ENCODE measurements at regions not wholly inside any gene's neighbourhood (a gene's known extent, or its start where the extent isn't known, plus 50 kb on each side); places are given as distances from the start of the nearest gene placed in this dataset.

GRCh38 chr5:73380710-73381589, 67.6 kb downstream of the FOXD1 start:
- no peaks in the 10 kb centered on the region for H3K4me1 Mint-ChIP-seq
- peaks cover 4% of the 10 kb centered on the region for H3K36me3 Mint-ChIP-seq
- peaks cover 9% of the 10 kb centered on the region for H3K9me3 Mint-ChIP-seq
- DNase-seq (ENCODE audit: low spot score in 2 of 2) (no peak), ATAC-seq (ENCODE audit: low read depth) (no peak)
- H3K4me3 Mint-ChIP-seq = peak overlapping the region; percentile 24
- H3K27me3 Mint-ChIP-seq = peaks cover 21% of the 10 kb centered on the region
- H3K27ac Mint-ChIP-seq = no peak overlapping the region

- peaks cover 24% of the 10 kb centered on the region for H3K27me3 Mint-ChIP-seq
- ATAC-seq (ENCODE audit: low read depth) (no peak), DNase-seq (ENCODE audit: low spot score in 2 of 2) (no peak)
- peaks cover 3% of the 10 kb centered on the region for H3K36me3 Mint-ChIP-seq
- no peak overlapping the region for H3K4me3 Mint-ChIP-seq
- no peak overlapping the region for H3K27ac Mint-ChIP-seq
- H3K9me3 Mint-ChIP-seq = peaks cover 7% of the 10 kb centered on the region
- no peaks in the 10 kb centered on the region for H3K4me1 Mint-ChIP-seq
Observed at GRCh38 chr5:73380041-73380440, 68.5 kb downstream of the FOXD1 start.

GRCh38 chr5:73379435-73379834, 69.1 kb downstream of the FOXD1 start:
- Mint-ChIP-seq H3K9me3 (peaks cover 4% of the 10 kb centered on the region), H3K27me3 (peaks cover 24% of the 10 kb centered on the region), H3K36me3 (peaks cover 3% of the 10 kb centered on the region), H3K27ac (no peak overlapping the region), H3K4me1 (no peaks in the 10 kb centered on the region), H3K4me3 (no peak overlapping the region)
- ATAC-seq (ENCODE audit: low read depth) (no peak), DNase-seq (ENCODE audit: low spot score in 2 of 2) (no peak)

- no peak for ATAC-seq (ENCODE audit: low read depth)
- H3K36me3 Mint-ChIP-seq = no peaks in the 10 kb centered on the region
- no peak overlapping the region for H3K4me3 Mint-ChIP-seq
- H3K9me3 Mint-ChIP-seq = no peaks in the 10 kb centered on the region
- no peaks in the 10 kb centered on the region for H3K4me1 Mint-ChIP-seq
- H3K27me3 Mint-ChIP-seq = peaks cover 26% of the 10 kb centered on the region
- H3K27ac Mint-ChIP-seq = no peak overlapping the region
- DNase-seq (ENCODE audit: low spot score in 2 of 2) = no peak
Observed at GRCh38 chr5:73378765-73379164, 69.8 kb downstream of the FOXD1 start.

GRCh38 chr5:73378070-73378469, 70.5 kb downstream of the FOXD1 start:
- DNase-seq (ENCODE audit: low spot score in 2 of 2) = no peak
- Mint-ChIP-seq H3K27ac (no peak overlapping the region), H3K27me3 (peaks cover 24% of the 10 kb centered on the region), H3K36me3 (no peaks in the 10 kb centered on the region), H3K9me3 (no peaks in the 10 kb centered on the region), H3K4me3 (no peak overlapping the region), H3K4me1 (no peaks in the 10 kb centered on the region)
- ATAC-seq (ENCODE audit: low read depth) = no peak

- DNase-seq (ENCODE audit: low spot score in 2 of 2) (no peak), ATAC-seq (ENCODE audit: low read depth) (no peak)
- Mint-ChIP-seq H3K4me1 (no peaks in the 10 kb centered on the region), H3K27ac (no peak overlapping the region), H3K27me3 (peaks cover 24% of the 10 kb centered on the region), H3K36me3 (no peaks in the 10 kb centered on the region), H3K9me3 (no peaks in the 10 kb centered on the region), H3K4me3 (no peak overlapping the region)
Observed at GRCh38 chr5:73376618-73377170, 71.9 kb downstream of the FOXD1 start.

- no peak overlapping the region for H3K27ac Mint-ChIP-seq
- H3K27me3 Mint-ChIP-seq = peaks cover 26% of the 10 kb centered on the region
- no peak overlapping the region for H3K4me3 Mint-ChIP-seq
- ATAC-seq (ENCODE audit: low read depth) = no peak
- no peaks in the 10 kb centered on the region for H3K36me3 Mint-ChIP-seq
- H3K9me3 Mint-ChIP-seq = no peaks in the 10 kb centered on the region
- H3K4me1 Mint-ChIP-seq = no peaks in the 10 kb centered on the region
- DNase-seq (ENCODE audit: low spot score in 2 of 2) = no peak
Observed at GRCh38 chr5:73375949-73376348, 72.6 kb downstream of the FOXD1 start.

- H3K27me3 Mint-ChIP-seq = peaks cover 21% of the 10 kb centered on the region
- H3K27ac Mint-ChIP-seq = no peak overlapping the region
- H3K9me3 Mint-ChIP-seq = no peaks in the 10 kb centered on the region
- H3K4me1 Mint-ChIP-seq = no peaks in the 10 kb centered on the region
- H3K4me3 Mint-ChIP-seq = no peak overlapping the region
- DNase-seq (ENCODE audit: low spot score in 2 of 2) = no peak
- no peak for ATAC-seq (ENCODE audit: low read depth)
- no peaks in the 10 kb centered on the region for H3K36me3 Mint-ChIP-seq
Observed at GRCh38 chr5:73375191-73375545, 73.4 kb downstream of the FOXD1 start.

- H3K27me3 Mint-ChIP-seq = peaks cover 22% of the 10 kb centered on the region
Observed at GRCh38 chr5:73374520-73375190, 73.9 kb downstream of the FOXD1 start.

GRCh38 chr5:73373814-73374510, 74.6 kb downstream of the FOXD1 start:
- Mint-ChIP-seq H3K36me3 (no peaks in the 10 kb centered on the region), H3K4me3 (no peak overlapping the region), H3K4me1 (no peaks in the 10 kb centered on the region), H3K27ac (no peak overlapping the region), H3K27me3 (peaks cover 21% of the 10 kb centered on the region), H3K9me3 (no peaks in the 10 kb centered on the region)
- no peak for DNase-seq (ENCODE audit: low spot score in 2 of 2)
- ATAC-seq (ENCODE audit: low read depth) = no peak

More at GRCh38 chr5:73374520-73375190, 73.9 kb downstream of the FOXD1 start:
- no peaks in the 10 kb centered on the region for H3K4me1 Mint-ChIP-seq
- H3K9me3 Mint-ChIP-seq = no peaks in the 10 kb centered on the region
- no peak for DNase-seq (ENCODE audit: low spot score in 2 of 2)
- H3K4me3 Mint-ChIP-seq = no peak overlapping the region
- no peaks in the 10 kb centered on the region for H3K36me3 Mint-ChIP-seq
- H3K27ac Mint-ChIP-seq = no peak overlapping the region
- ATAC-seq (ENCODE audit: low read depth) = no peak

- H3K4me3 Mint-ChIP-seq = no peak overlapping the region
- peaks cover 14% of the 10 kb centered on the region for H3K27me3 Mint-ChIP-seq
- ATAC-seq (ENCODE audit: low read depth) (no peak), DNase-seq (ENCODE audit: low spot score in 2 of 2) (no peak)
- no peaks in the 10 kb centered on the region for H3K4me1 Mint-ChIP-seq
- no peaks in the 10 kb centered on the region for H3K9me3 Mint-ChIP-seq
- no peak overlapping the region for H3K27ac Mint-ChIP-seq
- no peaks in the 10 kb centered on the region for H3K36me3 Mint-ChIP-seq
Observed at GRCh38 chr5:73370640-73371583, 77.7 kb downstream of the FOXD1 start.

- Mint-ChIP-seq H3K9me3 (no peaks in the 10 kb centered on the region), H3K36me3 (no peaks in the 10 kb centered on the region), H3K4me3 (no peak overlapping the region), H3K27ac (no peak overlapping the region), H3K27me3 (peaks cover 11% of the 10 kb centered on the region), H3K4me1 (no peaks in the 10 kb centered on the region)
- DNase-seq (ENCODE audit: low spot score in 2 of 2) (no peak), ATAC-seq (ENCODE audit: low read depth) (no peak)
Observed at GRCh38 chr5:73370095-73370494, 78.5 kb downstream of the FOXD1 start.

GRCh38 chr5:73369278-73369677, 79.3 kb downstream of the FOXD1 start:
- Mint-ChIP-seq H3K27ac (no peak overlapping the region), H3K4me1 (no peaks in the 10 kb centered on the region), H3K27me3 (peaks cover 11% of the 10 kb centered on the region), H3K36me3 (no peaks in the 10 kb centered on the region), H3K4me3 (no peak overlapping the region), H3K9me3 (no peaks in the 10 kb centered on the region)
- no peak for DNase-seq (ENCODE audit: low spot score in 2 of 2)
- ATAC-seq (ENCODE audit: low read depth) = no peak

Data from memory B cell (primary cell).